HUES6 (cell line): ENCODE measurements at regions not wholly inside any gene's neighbourhood (a gene's known extent, or its start where the extent isn't known, plus 50 kb on each side); places are given as distances from the start of the nearest gene placed in this dataset.

Experiments
- H3K27ac ChIP-seq: 2 replicates; pipeline ENCODE4 v1.7.0; 2013; ENCODE audit warnings: low read depth, mild to moderate bottlenecking, low read length, inconsistent platforms
- H3K27me3 ChIP-seq: 2 replicates; pipeline ENCODE4 v1.6.1; 2013; ENCODE audit warnings: low read length; ENCODE audit not compliant: control insufficient read depth, insufficient read depth
- H3K36me3 ChIP-seq: 2 replicates; pipeline ENCODE4 v1.6.1; 2013; ENCODE audit warnings: low read length; ENCODE audit not compliant: control insufficient read depth, insufficient read depth
- H3K4me1 ChIP-seq: 2 replicates; pipeline ENCODE4 v1.6.1; 2013; ENCODE audit warnings: low read length; ENCODE audit not compliant: control insufficient read depth, insufficient read depth
- H3K4me3 ChIP-seq: 2 replicates; pipeline ENCODE4 v1.5.1; 2013; ENCODE audit warnings: low read depth, low read length
- H3K9ac ChIP-seq: one replicate; pipeline ENCODE4 v1.6.1; 2013; ENCODE audit warnings: mild to moderate bottlenecking, low read length
- H3K9me3 ChIP-seq: 2 replicates; pipeline ENCODE4 v1.6.1; 2013; ENCODE audit warnings: low read depth, low read length; ENCODE audit not compliant: control insufficient read depth, insufficient read depth

- no peaks in the 10 kb centered on the region for H3K4me1 ChIP-seq
- H3K27me3 ChIP-seq: no peaks in the 10 kb centered on the region
- no peak overlapping the region for H3K4me3 ChIP-seq
- H3K9me3 ChIP-seq: no peaks in the 10 kb centered on the region
- no peak overlapping the region for H3K27ac ChIP-seq
- H3K36me3 ChIP-seq: no peaks in the 10 kb centered on the region
- no peak overlapping the region for H3K9ac ChIP-seq
Observed at GRCh38 chr2:177090967-177091366, 121.6 kb upstream of the HNRNPA3 start.

- H3K27ac ChIP-seq: no peak overlapping the region
- no peak overlapping the region for H3K4me3 ChIP-seq
- H3K9ac ChIP-seq: no peak overlapping the region
- no peaks in the 10 kb centered on the region for H3K9me3 ChIP-seq
- H3K36me3 ChIP-seq: no peaks in the 10 kb centered on the region
- H3K4me1 ChIP-seq: no peaks in the 10 kb centered on the region
- H3K27me3 ChIP-seq: no peaks in the 10 kb centered on the region
Observed at GRCh38 chr2:177093371-177093770, 119.2 kb upstream of the HNRNPA3 start.

GRCh38 chr2:177098001-177098613, 114.5 kb upstream of the HNRNPA3 start:
- Histone ChIP-seq H3K4me3 (no peak overlapping the region), H3K9ac (no peak overlapping the region), H3K27ac (no peak overlapping the region)

GRCh38 chr2:177101930-177102329, 110.7 kb upstream of the HNRNPA3 start:
- Histone ChIP-seq H3K4me3 (no peak overlapping the region), H3K27ac (no peak overlapping the region), H3K4me1 (no peaks in the 10 kb centered on the region), H3K9me3 (peaks cover 14% of the 10 kb centered on the region; the same call in 1 of the 2 replicates), H3K9ac (no peak overlapping the region), H3K27me3 (no peaks in the 10 kb centered on the region), H3K36me3 (no peaks in the 10 kb centered on the region)

More at GRCh38 chr2:177098001-177098613, 114.5 kb upstream of the HNRNPA3 start:
- no peaks in the 10 kb centered on the region for H3K27me3 ChIP-seq
- H3K9me3 ChIP-seq: peaks cover 7% of the 10 kb centered on the region; the same call in 1 of the 2 replicates
- no peaks in the 10 kb centered on the region for H3K36me3 ChIP-seq
- H3K4me1 ChIP-seq: no peaks in the 10 kb centered on the region

- no peaks in the 10 kb centered on the region for H3K36me3 ChIP-seq
- H3K4me3 ChIP-seq: no peak overlapping the region
- H3K9ac ChIP-seq: no peak overlapping the region
- no peaks in the 10 kb centered on the region for H3K27me3 ChIP-seq
- H3K27ac ChIP-seq: no peak overlapping the region
- no peaks in the 10 kb centered on the region for H3K4me1 ChIP-seq
- peaks cover 14% of the 10 kb centered on the region; the same call in 1 of the 2 replicates for H3K9me3 ChIP-seq
Observed at GRCh38 chr2:177106212-177106611, 106.4 kb upstream of the HNRNPA3 start.

- Histone ChIP-seq H3K4me3 (no peak overlapping the region), H3K36me3 (no peaks in the 10 kb centered on the region), H3K9ac (no peak overlapping the region), H3K9me3 (peaks cover under 1% of the 10 kb centered on the region; the same call in 1 of the 2 replicates), H3K27ac (no peak overlapping the region), H3K4me1 (no peaks in the 10 kb centered on the region), H3K27me3 (no peaks in the 10 kb centered on the region)
Observed at GRCh38 chr2:177108890-177109289, 103.7 kb upstream of the HNRNPA3 start.

GRCh38 chr2:177114712-177115111, 97.9 kb upstream of the HNRNPA3 start:
- peaks cover 10% of the 10 kb centered on the region; the same call in 1 of the 2 replicates for H3K4me1 ChIP-seq
- H3K9ac ChIP-seq: no peak overlapping the region
- H3K4me3 ChIP-seq: no peak overlapping the region
- no peaks in the 10 kb centered on the region for H3K9me3 ChIP-seq
- H3K36me3 ChIP-seq: no peaks in the 10 kb centered on the region
- no peaks in the 10 kb centered on the region for H3K27me3 ChIP-seq
- H3K27ac ChIP-seq: no peak overlapping the region

GRCh38 chr2:177117755-177118154, 94.8 kb upstream of the HNRNPA3 start:
- Histone ChIP-seq H3K27ac (no peak overlapping the region), H3K4me1 (peaks cover 10% of the 10 kb centered on the region; the same call in 1 of the 2 replicates), H3K9me3 (no peaks in the 10 kb centered on the region), H3K27me3 (no peaks in the 10 kb centered on the region), H3K9ac (no peak overlapping the region), H3K36me3 (no peaks in the 10 kb centered on the region), H3K4me3 (no peak overlapping the region)

- no peak overlapping the region for H3K4me3 ChIP-seq
- H3K9me3 ChIP-seq: no peaks in the 10 kb centered on the region
- H3K27ac ChIP-seq: no peak overlapping the region
- no peak overlapping the region for H3K9ac ChIP-seq
- peaks cover 10% of the 10 kb centered on the region; the same call in 1 of the 2 replicates for H3K4me1 ChIP-seq
- no peaks in the 10 kb centered on the region for H3K27me3 ChIP-seq
- H3K36me3 ChIP-seq: no peaks in the 10 kb centered on the region
Observed at GRCh38 chr2:177118636-177119035, 94.0 kb upstream of the HNRNPA3 start.

GRCh38 chr2:177119099-177119498, 93.5 kb upstream of the HNRNPA3 start:
- Histone ChIP-seq H3K4me3 (no peak overlapping the region), H3K27me3 (no peaks in the 10 kb centered on the region), H3K9ac (no peak overlapping the region), H3K4me1 (peaks cover 10% of the 10 kb centered on the region; the same call in 1 of the 2 replicates), H3K36me3 (no peaks in the 10 kb centered on the region), H3K9me3 (no peaks in the 10 kb centered on the region), H3K27ac (no peak overlapping the region)

GRCh38 chr2:177123048-177123447, 89.5 kb upstream of the HNRNPA3 start:
- Histone ChIP-seq H3K36me3 (no peaks in the 10 kb centered on the region), H3K4me3 (no peak overlapping the region), H3K27ac (no peak overlapping the region), H3K9me3 (no peaks in the 10 kb centered on the region), H3K27me3 (no peaks in the 10 kb centered on the region), H3K4me1 (peaks cover 8% of the 10 kb centered on the region; the same call in 1 of the 2 replicates), H3K9ac (no peak overlapping the region)
